Dermis microvascular lymphatic vessel endothelial cell (primary cell): ENCODE measurements at regions not wholly inside any gene's neighbourhood (a gene's known extent, or its start where the extent isn't known, plus 50 kb on each side); places are given as distances from the start of the nearest gene placed in this dataset.

Experiments
- DNase-seq, 2 donors: peaks; one replicate each; pipeline versions ENCODE4 v3.0.0 to v3.0.0-alpha.2; 2010; ENCODE audit warnings: low read depth in 2 of 2

DNA sequence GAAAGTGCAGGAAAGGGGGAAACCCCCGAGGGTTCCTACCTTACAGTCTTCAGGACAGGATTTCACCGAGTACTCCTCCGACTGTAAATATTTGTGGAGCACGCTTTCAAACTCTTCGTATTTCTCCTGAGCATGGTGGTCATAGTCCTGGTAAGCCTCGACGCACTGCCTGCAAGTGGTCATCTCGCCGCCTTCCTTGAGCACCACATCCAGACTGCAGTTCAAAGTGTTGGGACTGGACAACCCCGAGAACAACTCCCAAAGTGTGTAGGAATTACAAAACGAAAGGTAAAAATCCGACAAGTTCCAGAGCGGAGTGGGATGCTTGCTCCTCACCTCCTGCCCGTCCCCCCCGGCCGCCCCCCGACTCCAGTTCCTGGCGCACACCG is 349.7 kb downstream of the LIG4 start:
- DNase-seq = peak in 1 of 2 donors; percentile 17

GRCh38 chr13:107865318-107865575 is 350.1 kb downstream of the LIG4 start:
- DNase-seq = no peak

DNA sequence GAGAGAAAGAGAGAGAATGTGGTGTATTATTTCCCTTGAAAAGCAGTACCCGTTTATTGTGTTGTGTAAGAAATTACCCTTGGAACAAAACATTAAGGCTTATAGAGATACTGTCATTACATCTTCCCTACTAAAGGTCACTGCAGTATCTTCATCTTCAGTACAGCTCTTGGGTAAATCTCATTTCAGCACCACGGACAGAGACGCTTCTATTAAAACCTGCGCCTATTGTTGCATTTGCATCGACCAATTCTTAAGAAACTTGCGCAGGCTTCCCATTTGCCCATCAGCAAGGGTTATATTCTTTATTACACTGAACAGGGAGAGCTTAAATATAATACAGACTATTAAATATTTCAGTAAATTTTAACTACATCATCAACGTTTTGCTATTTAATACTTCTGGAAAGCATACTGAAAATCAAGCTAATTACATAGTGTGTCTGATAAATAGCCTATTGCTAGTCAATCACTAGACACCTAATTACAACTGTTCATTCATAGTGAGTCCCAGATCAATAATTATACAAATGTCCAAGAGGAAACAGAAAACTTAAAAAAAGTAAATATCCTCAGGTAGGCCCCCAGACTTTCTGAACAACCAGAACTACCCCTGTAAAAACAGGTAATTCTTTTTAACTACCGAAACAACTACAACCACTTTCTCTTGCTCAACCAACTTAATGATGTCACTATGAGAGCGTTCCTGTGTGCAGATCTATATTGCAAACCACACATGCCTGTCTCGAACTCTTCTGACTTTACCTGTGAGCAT is 350.6 kb downstream of the LIG4 start:
- DNase-seq = peak; percentile 47 to 75

DNA sequence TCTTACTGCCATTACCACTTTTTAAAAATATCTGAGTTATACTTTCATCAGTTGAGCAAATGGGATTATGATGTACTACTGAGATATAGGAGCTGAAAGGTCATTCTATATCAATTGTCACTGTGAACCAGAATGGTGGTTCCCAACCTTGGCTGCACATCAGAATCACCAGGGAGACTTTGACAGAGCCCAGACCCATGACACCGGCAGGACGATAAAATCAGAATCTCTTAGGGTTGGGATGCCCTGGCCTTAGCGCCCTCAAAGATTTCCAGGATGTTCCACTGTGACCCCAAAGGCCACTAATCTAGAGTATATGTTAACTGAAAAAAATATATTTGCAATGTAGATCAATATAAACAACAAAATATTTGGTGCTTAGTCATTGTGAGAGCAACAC is 355.1 kb downstream of the LIG4 start:
- no peak for DNase-seq

- DNase-seq = no peak
Measured at GRCh38 chr13:107854880-107855279, 360.5 kb downstream of the LIG4 start.

GRCh38 chr13:107852072-107852471 is 363.3 kb downstream of the LIG4 start:
- DNase-seq = no peak

DNA sequence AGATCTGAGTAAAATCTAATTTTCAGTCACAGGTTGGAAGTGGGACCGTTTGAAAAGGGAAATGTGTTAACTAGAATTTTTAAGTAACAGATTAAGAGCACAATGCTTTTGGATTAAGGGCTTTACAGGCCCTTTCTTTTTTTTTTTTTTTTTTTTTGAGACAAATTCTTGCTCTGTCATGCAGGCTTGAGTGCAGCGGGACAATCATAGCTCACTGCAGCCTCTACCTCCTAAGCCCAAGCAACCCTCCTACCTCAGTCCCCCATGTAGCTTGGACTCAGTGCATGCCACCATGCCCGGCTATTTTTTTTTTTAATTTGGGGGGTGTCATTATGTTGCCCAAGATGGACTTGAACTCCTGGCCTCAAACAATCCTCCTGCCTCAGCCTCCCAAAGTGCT is 363.7 kb downstream of the LIG4 start:
- no peak for DNase-seq

GRCh38 chr13:107847406-107847805 is 367.9 kb downstream of the LIG4 start:
- no peak for DNase-seq

- DNase-seq = no peak
Measured at GRCh38 chr13:107846642-107847041, 368.7 kb downstream of the LIG4 start.

DNA sequence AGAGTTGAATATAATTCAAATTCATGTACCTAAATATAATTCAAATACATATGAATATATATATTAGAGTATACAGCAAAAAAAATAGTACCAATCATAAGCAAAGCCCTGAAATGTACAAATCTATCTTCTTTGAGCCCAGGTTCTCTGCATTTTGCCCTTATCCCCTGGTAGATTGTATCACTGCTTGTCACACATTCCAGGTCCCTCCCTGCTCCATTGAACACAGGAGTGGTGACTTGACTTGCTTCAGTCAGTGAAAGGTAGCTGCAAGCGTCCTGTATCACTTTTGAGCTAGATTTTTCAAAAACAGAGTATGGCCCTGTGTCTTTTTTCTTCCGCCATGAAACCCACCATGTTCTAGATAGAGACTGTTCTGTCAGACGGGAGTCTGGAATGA is 369.4 kb downstream of the LIG4 start:
- DNase-seq = no peak

- no peak for DNase-seq
Measured at GRCh38 chr13:107843681-107844080, 371.7 kb downstream of the LIG4 start.

GRCh38 chr13:107843281-107843680 is 372.1 kb downstream of the LIG4 start:
- no peak for DNase-seq

DNA sequence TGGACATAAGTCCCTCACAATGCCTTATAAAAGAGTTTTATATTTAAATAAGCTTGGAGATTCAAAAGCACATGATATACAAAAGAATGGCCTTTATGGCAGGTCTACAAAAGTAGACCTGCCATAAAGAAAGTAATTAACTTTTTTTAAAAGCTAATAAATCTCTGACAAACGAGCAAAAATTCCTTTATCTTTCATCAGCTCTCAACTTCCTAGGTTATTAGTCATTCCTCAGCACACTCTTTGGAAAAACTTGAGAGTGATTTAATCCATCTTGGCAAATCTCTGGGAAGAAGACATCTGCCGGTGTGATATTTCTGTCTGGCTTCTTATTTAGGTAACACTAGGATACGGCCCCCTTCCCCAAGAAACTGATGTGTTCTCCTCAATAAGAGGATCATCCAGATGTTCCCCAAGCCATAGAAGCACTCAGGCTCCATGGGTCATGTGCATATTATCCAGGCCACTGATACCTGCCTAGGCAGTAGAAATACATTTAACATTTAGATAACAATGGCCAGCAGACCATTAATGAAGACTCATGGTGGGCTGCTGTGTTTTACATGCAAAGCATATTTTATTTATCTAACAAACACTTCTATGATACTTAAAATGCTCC is 372.7 kb downstream of the LIG4 start:
- peak in 1 of 2 donors; percentile 45 for DNase-seq

GRCh38 chr13:107838588-107839161 is 376.7 kb downstream of the LIG4 start:
- no peak for DNase-seq

DNA sequence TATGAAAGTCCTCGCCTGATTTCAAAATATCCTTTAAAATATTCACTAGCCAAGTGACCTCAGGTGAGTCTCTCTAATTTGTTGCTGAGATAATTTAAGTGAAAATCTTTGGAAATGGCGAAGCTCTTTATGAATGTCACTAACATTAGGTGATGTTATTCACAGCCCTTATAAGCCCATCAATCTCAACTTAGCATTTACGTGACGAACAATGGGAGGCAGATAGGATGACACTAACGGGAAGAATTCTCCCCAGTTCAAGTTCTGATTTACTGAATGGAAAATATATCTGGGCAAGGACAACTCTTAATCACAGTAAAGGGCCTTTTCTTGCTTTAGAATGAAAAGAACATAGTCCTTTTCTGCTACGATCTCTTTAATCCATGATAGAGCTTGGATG is 378.7 kb downstream of the LIG4 start:
- DNase-seq = no peak

- DNase-seq = no peak
Measured at GRCh38 chr13:107835339-107836018, 379.9 kb downstream of the LIG4 start.

GRCh38 chr13:107834717-107835116 is 380.6 kb downstream of the LIG4 start:
- DNase-seq = peak in 1 of 2 donors; percentile 41

- no peak for DNase-seq
Measured at GRCh38 chr13:107834281-107834680, 381.1 kb downstream of the LIG4 start.

DNA sequence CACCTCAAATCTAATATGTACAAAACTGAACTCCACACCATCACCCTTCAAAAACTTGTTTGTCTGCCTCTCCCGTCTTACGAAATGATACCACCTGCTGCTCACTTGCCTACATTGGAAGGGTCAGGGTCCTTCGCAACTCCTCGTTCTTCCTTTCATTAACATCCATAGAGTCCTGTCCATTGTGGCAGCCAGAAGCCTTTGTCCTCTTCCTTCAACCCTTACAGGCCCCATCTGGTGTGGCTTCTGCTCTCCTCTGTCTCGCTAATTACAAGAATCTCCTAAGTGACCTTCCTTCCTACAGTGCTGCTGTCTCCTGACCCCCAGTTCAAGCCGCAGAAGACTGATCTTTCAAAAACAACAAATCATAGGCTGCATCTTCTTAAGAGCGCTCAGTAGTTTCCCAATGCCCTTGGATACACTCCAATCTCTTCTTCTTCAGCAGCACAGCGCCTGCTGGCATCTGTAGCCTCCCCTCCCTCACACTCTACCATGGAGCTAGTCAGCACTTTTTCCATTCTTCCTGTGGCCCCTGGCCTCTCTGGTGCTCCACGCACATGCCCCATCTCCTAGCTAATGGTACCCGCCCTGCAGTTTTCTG is 382.7 kb downstream of the LIG4 start:
- DNase-seq = no peak

DNA sequence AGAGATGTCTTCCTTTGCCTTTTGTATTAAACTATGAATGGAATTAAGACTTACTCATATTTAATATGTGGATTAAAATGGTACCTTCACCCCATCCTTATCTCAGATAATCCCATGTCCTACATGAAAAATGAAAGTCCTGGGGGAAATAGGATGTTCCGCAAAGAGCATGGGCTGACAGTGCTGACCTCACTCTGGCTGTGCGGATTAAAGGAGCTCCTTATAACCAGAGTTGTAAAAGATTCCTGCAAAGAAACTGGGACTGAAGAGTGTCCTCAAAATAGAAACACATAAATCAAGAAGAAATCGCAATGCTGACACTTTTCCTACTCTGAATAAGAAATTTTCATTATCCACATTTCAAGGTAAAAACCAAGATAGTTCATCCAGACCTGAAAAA is 384.5 kb downstream of the LIG4 start:
- no peak for DNase-seq

- no peak for DNase-seq
Measured at GRCh38 chr13:107827840-107828549, 387.3 kb downstream of the LIG4 start.

DNA sequence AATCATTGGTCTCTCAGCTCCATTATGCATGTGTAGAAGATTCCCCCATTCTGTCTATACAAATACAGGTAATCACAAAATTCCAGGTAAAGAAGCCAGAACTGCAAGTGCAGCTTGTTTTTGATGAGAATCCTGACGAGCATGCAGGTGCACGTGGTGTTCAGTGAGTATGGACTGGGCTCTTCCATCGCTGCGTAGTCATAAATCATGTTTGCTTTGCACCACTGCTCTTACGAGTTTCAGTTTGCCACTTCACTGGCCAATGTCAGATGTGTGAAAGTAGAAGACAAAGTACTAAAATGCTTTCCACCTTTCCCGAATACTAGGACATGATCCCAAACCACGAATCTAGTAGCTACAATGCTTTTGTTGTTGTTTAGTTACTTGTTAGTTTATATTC is 390.7 kb downstream of the LIG4 start:
- no peak for DNase-seq
